ENCODE measurements at regions not wholly inside any gene's neighbourhood (a gene's known extent, or its start where the extent isn't known, plus 50 kb on each side); places are given as distances from the start of the nearest gene placed in this dataset.
"Not testable (repeated sequence)": the region's sequence is repeated elsewhere in the genome, so short reads cannot be mapped to it uniquely, and the experiment has no call there.

DNA sequence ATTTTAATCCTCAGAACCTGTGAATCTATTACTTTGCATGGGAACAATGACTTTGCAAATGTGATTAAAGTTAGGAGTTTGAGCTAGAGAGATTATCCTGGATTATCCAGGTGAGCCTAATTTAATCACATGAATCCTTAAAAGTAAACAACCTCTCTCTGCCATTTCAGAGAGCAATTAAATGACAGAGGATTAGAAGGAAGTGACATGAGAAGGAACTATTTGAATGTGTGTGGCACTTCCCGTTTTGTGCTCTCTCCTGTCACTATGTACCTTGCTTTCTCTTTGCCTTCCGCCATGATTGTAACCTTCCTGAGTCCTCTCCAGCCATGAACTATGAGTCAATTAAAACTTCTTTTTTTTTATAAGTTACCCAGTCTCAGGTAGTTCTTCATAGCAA lies 559.2 kb downstream of the PRIM2 start:
- TF ChIP-seq, protein P1, sequence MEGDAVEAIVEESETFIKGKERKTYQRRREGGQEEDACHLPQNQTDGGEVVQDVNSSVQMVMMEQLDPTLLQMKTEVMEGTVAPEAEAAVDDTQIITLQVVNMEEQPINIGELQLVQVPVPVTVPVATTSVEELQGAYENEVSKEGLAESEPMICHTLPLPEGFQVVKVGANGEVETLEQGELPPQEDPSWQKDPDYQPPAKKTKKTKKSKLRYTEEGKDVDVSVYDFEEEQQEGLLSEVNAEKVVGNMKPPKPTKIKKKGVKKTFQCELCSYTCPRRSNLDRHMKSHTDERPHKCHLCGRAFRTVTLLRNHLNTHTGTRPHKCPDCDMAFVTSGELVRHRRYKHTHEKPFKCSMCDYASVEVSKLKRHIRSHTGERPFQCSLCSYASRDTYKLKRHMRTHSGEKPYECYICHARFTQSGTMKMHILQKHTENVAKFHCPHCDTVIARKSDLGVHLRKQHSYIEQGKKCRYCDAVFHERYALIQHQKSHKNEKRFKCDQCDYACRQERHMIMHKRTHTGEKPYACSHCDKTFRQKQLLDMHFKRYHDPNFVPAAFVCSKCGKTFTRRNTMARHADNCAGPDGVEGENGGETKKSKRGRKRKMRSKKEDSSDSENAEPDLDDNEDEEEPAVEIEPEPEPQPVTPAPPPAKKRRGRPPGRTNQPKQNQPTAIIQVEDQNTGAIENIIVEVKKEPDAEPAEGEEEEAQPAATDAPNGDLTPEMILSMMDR (IDR thresholded peaks at IDR 0.05), result not testable (repeated sequence)
- not testable (repeated sequence) for TF ChIP-seq EZH2phosphoT487, EZH2 (IDR thresholded peaks at IDR 0.05)
